LNCAP (cell line): ENCODE measurements at regions not wholly inside any gene's neighbourhood (a gene's known extent, or its start where the extent isn't known, plus 50 kb on each side); places are given as distances from the start of the nearest gene placed in this dataset.

Experiments
- CTCF ChIP-seq: fragments of 450-650 bp; IDR thresholded peaks from 2 replicates; pipeline ENCODE4 v1.5.1; 2017; ENCODE audit warnings: mild to moderate bottlenecking

GRCh38 chr6:105780146-105780860 is 305.8 kb upstream of the PRDM1 start:
- TF ChIP-seq CTCF = no peak

GRCh38 chr6:105779110-105779509 is 307.0 kb upstream of the PRDM1 start:
- TF ChIP-seq CTCF = no peak

GRCh38 chr6:105775095-105775494 is 311.0 kb upstream of the PRDM1 start:
- TF ChIP-seq CTCF = no peak

GRCh38 chr6:105774247-105774646 is 311.9 kb upstream of the PRDM1 start:
- no peak for TF ChIP-seq CTCF

- TF ChIP-seq CTCF = no peak
Measured at GRCh38 chr6:105771313-105771970, 314.7 kb upstream of the PRDM1 start.

- TF ChIP-seq CTCF = no peak
Measured at GRCh38 chr6:105769987-105770386, 316.1 kb upstream of the PRDM1 start.

GRCh38 chr6:105769197-105769596 is 316.9 kb upstream of the PRDM1 start:
- no peak for TF ChIP-seq CTCF
